Endothelial cell of umbilical vein (primary cell): ENCODE measurements at regions not wholly inside any gene's neighbourhood (a gene's known extent, or its start where the extent isn't known, plus 50 kb on each side); places are given as distances from the start of the nearest gene placed in this dataset.

Experiments used
- CTCF ChIP-seq, 2 donors: IDR thresholded peaks; 1 replicate in 1 of 2; 2 replicates in 1 of 2; pipeline ENCODE4 v1.5.1; 2011; ENCODE audit warnings: low read length in 2 of 2, mild to moderate bottlenecking in 2 of 2, moderate library complexity in 2 of 2, control low read depth in 1 of 2, inconsistent platforms in 1 of 2, low read depth in 1 of 2; ENCODE audit not compliant: insufficient read depth in 1 of 2; ENCODE audit errors: extremely low read depth in 1 of 2
- EZH2 ChIP-seq: IDR thresholded peaks from 2 replicates; pipeline ENCODE4 v1.6.1; 2012; ENCODE audit warnings: borderline replicate concordance, low read depth, mild to moderate bottlenecking, moderate library complexity, low read length, inconsistent platforms; ENCODE audit not compliant: severe bottlenecking
- FOS ChIP-seq: IDR thresholded peaks from 2 replicates; pipeline ENCODE4 v1.6.1; 2011; ENCODE audit warnings: mild to moderate bottlenecking, low read length, moderate library complexity, borderline replicate concordance; ENCODE audit not compliant: insufficient read depth
- GATA2 ChIP-seq: IDR thresholded peaks from 2 replicates; pipeline ENCODE4 v1.7.0; 2011; ENCODE audit warnings: low read depth, mild to moderate bottlenecking, moderate library complexity, mixed read lengths, low read length; ENCODE audit not compliant: insufficient read length, insufficient read depth
- JUN ChIP-seq: IDR thresholded peaks from 2 replicates; pipeline ENCODE4 v1.6.1; 2011; ENCODE audit warnings: borderline replicate concordance, low read depth; ENCODE audit not compliant: insufficient read length, insufficient read depth
- MAX ChIP-seq: IDR thresholded peaks from 2 replicates; pipeline ENCODE4 v1.6.1; 2011; ENCODE audit not compliant: insufficient read depth, insufficient read length
- MYC ChIP-seq: IDR thresholded peaks from one replicate; pipeline ENCODE4 v1.6.1; 2011; ENCODE audit warnings: mild to moderate bottlenecking, low read depth, low read length
- POLR2A ChIP-seq: IDR thresholded peaks from 2 replicates; pipeline ENCODE4 v1.6.1; 2012; ENCODE audit warnings: low read depth, mild to moderate bottlenecking, control low read depth, low read length
- POLR2AphosphoS5 ChIP-seq: IDR thresholded peaks from 2 replicates; pipeline ENCODE4 v1.6.1; 2012; ENCODE audit warnings: low read depth, mild to moderate bottlenecking, control low read depth, low read length, moderate library complexity; ENCODE audit not compliant: insufficient read depth

- no peak for TF ChIP-seq CTCF (IDR thresholded peaks at IDR 0.05; ENCODE audit: extremely low read depth in 1 of 2, insufficient read depth in 1 of 2, low read depth in 1 of 2, low read length in 2 of 2)
- no peak for TF ChIP-seq POLR2A
- no peak for TF ChIP-seq EZH2
- TF ChIP-seq POLR2AphosphoS5, result no peak
- TF ChIP-seq JUN, result no peak
- no peak for TF ChIP-seq MAX
- peak; percentile 16 for TF ChIP-seq FOS
- TF ChIP-seq GATA2, result no peak
- no peak for TF ChIP-seq MYC
Measured at GRCh38 chr9:91500509-91501014, 76.9 kb upstream of the NFIL3 start.
